ENCODE measurements at regions not wholly inside any gene's neighbourhood (a gene's known extent, or its start where the extent isn't known, plus 50 kb on each side); places are given as distances from the start of the nearest gene placed in this dataset.

DNA sequence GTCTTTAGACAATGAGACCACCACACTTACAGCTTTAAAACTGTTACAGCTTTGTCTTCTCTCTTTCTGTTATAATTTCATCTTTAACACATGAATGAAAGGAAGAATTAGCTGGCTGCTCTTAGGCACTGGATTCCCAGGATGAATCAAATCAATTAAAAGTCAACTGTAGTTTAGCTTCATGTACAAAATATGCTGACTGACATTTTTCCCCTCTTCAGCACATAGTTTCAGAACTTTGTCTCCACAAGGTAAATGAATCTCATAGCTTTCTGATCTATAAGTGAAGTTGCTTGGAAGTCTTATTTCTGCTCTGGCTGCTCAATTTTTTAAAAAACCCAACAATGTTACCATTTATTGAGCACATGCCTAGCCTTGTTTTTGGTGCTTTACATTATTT is 293.8 kb downstream of the GRIN2B start:
- TF ChIP-seq, protein P1, sequence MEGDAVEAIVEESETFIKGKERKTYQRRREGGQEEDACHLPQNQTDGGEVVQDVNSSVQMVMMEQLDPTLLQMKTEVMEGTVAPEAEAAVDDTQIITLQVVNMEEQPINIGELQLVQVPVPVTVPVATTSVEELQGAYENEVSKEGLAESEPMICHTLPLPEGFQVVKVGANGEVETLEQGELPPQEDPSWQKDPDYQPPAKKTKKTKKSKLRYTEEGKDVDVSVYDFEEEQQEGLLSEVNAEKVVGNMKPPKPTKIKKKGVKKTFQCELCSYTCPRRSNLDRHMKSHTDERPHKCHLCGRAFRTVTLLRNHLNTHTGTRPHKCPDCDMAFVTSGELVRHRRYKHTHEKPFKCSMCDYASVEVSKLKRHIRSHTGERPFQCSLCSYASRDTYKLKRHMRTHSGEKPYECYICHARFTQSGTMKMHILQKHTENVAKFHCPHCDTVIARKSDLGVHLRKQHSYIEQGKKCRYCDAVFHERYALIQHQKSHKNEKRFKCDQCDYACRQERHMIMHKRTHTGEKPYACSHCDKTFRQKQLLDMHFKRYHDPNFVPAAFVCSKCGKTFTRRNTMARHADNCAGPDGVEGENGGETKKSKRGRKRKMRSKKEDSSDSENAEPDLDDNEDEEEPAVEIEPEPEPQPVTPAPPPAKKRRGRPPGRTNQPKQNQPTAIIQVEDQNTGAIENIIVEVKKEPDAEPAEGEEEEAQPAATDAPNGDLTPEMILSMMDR (conservative IDR thresholded peaks at IDR 0.05; ENCODE audit: low read depth, low read length) = no peak
- no peaks in the 10 kb centered on the region for H3K4me1 ChIP-seq (ENCODE audit: low read depth, poor library complexity, severe bottlenecking)

GRCh38 chr12:13686260-13686659 is 295.1 kb downstream of the GRIN2B start:
- H4K20me1 ChIP-seq (ENCODE audit: insufficient read depth) = no peaks in the 10 kb centered on the region
- H3K27ac ChIP-seq = no peak overlapping the region
- no peak overlapping the region for H3K9ac ChIP-seq
- TF ChIP-seq, protein P1 (conservative IDR thresholded peaks at IDR 0.05; ENCODE audit: low read depth, low read length) = no peak
- no peak overlapping the region for H3K4me3 ChIP-seq (IDR thresholded peaks at IDR 0.05; ENCODE audit: insufficient read depth, low read depth, low read length)
- no peaks in the 10 kb centered on the region for H3K27me3 ChIP-seq (ENCODE audit: insufficient read depth, low read depth)
- H3K36me3 ChIP-seq (ENCODE audit: insufficient read depth) = no peaks in the 10 kb centered on the region
- H3K4me2 ChIP-seq = no peak overlapping the region
- H2AFZ ChIP-seq (ENCODE audit: low read depth) = no peak overlapping the region
- H3K79me2 ChIP-seq (ENCODE audit: insufficient read depth, low read depth) = no peaks in the 10 kb centered on the region
- H3K4me1 ChIP-seq (ENCODE audit: low read depth, poor library complexity, severe bottlenecking) = no peaks in the 10 kb centered on the region

More for the DNA sequence above, 293.8 kb downstream of the GRIN2B start:
- Histone ChIP-seq H3K4me3 (IDR thresholded peaks at IDR 0.05; ENCODE audit: insufficient read depth, low read depth, low read length) (no peak overlapping the region), H3K79me2 (ENCODE audit: insufficient read depth, low read depth) (no peaks in the 10 kb centered on the region), H3K9ac (no peak overlapping the region), H3K36me3 (ENCODE audit: insufficient read depth) (no peaks in the 10 kb centered on the region), H3K4me2 (no peak overlapping the region), H4K20me1 (ENCODE audit: insufficient read depth) (no peaks in the 10 kb centered on the region), H2AFZ (ENCODE audit: low read depth) (no peak overlapping the region), H3K27me3 (ENCODE audit: insufficient read depth, low read depth) (no peaks in the 10 kb centered on the region), H3K27ac (no peak overlapping the region)

GRCh38 chr12:13680916-13681315 is 300.5 kb downstream of the GRIN2B start:
- Histone ChIP-seq H3K27me3 (ENCODE audit: insufficient read depth, low read depth) (no peaks in the 10 kb centered on the region), H4K20me1 (ENCODE audit: insufficient read depth) (no peaks in the 10 kb centered on the region), H3K27ac (no peak overlapping the region), H3K9ac (no peak overlapping the region), H2AFZ (ENCODE audit: low read depth) (no peak overlapping the region), H3K79me2 (ENCODE audit: insufficient read depth, low read depth) (no peaks in the 10 kb centered on the region), H3K4me3 (IDR thresholded peaks at IDR 0.05; ENCODE audit: insufficient read depth, low read depth, low read length) (no peak overlapping the region), H3K4me2 (no peak overlapping the region), H3K36me3 (ENCODE audit: insufficient read depth) (no peaks in the 10 kb centered on the region), H3K4me1 (ENCODE audit: low read depth, poor library complexity, severe bottlenecking) (no peaks in the 10 kb centered on the region)
- TF ChIP-seq, protein P1 (conservative IDR thresholded peaks at IDR 0.05; ENCODE audit: low read depth, low read length) = no peak

DNA sequence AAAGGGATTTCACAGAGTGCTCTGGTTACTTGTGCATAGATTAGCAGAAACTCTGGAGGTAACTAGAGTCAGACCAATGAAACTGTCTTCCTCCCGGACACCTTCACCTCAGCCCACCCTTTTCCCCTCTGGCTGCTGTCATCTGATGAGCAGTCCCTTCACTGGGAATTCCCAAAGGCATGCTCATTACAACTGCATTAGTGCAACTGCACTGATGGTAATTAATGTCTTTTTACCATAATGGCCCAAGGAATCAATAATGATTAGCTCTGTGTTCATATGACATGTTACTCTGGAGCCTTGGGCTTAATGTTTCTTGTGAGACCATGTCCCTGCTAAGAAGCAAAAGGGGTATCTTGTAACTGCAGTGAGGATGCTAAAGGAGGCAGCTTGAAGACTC is 304.5 kb downstream of the GRIN2B start:
- Histone ChIP-seq H3K9ac (no peak overlapping the region), H4K20me1 (ENCODE audit: insufficient read depth) (no peaks in the 10 kb centered on the region), H3K27me3 (ENCODE audit: insufficient read depth, low read depth) (no peaks in the 10 kb centered on the region), H3K79me2 (ENCODE audit: insufficient read depth, low read depth) (no peaks in the 10 kb centered on the region), H3K4me2 (no peak overlapping the region), H3K4me3 (IDR thresholded peaks at IDR 0.05; ENCODE audit: insufficient read depth, low read depth, low read length) (no peak overlapping the region), H3K36me3 (ENCODE audit: insufficient read depth) (no peaks in the 10 kb centered on the region), H3K4me1 (ENCODE audit: low read depth, poor library complexity, severe bottlenecking) (no peaks in the 10 kb centered on the region), H3K27ac (no peak overlapping the region), H2AFZ (ENCODE audit: low read depth) (no peak overlapping the region)
- TF ChIP-seq, protein P1 (conservative IDR thresholded peaks at IDR 0.05; ENCODE audit: low read depth, low read length) = no peak
